Fibroblast of skin of right biceps (primary cell): ENCODE measurements at regions not wholly inside any gene's neighbourhood (a gene's known extent, or its start where the extent isn't known, plus 50 kb on each side); places are given as distances from the start of the nearest gene placed in this dataset.
"Not testable (repeated sequence)": the region's sequence is repeated elsewhere in the genome, so short reads cannot be mapped to it uniquely, and the experiment has no call there.

Experiments
- DNase-seq: peaks from one replicate; pipeline ENCODE4 v3.0.0-alpha.2; 2013

DNA sequence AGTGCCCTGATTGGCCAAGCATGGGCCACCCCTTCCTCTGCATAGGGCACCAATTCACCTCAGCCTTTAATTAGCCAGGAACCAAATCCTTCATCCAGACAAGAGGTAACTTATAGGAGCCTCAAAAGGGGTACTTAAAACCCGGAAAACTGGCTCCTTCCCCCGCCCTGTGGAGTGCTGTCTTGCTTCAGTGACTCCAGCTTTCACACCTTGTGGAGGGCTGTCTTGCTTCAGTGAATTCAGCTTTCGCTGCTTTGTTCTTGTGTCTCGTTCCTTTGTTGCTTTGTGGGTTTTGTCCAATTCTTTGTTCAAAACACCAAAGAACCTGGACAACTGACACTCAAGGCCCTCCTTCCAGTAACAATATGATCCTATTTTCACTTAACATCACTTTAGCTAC, 82.2 kb upstream of the FRG1 start:
- no peak for DNase-seq

GRCh38 chr4:189861101-189861500, 79.6 kb upstream of the FRG1 start:
- DNase-seq: no peak

DNA sequence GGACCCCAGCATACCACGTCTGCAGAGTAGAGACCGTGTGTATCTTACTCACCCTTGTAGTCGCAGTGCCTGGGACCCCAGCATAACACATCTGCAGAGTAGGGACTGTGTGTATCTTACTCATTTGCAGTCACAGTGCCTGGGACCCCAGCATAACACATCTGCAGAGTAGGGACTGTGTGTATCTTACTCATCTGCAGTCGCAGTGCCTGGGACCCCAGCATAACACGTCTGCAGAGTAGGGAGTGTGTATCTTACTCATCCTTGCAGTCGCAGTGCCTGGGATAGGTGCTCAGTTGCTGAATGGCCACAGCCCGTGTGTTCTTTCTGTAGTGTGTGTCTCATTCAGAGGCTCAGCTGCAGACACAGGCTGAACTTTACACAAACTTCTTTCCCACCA, 71.4 kb upstream of the FRG1 start:
- no peak for DNase-seq

GRCh38 chr4:189870511-189871234, 70.0 kb upstream of the FRG1 start:
- DNase-seq: no peak

DNA sequence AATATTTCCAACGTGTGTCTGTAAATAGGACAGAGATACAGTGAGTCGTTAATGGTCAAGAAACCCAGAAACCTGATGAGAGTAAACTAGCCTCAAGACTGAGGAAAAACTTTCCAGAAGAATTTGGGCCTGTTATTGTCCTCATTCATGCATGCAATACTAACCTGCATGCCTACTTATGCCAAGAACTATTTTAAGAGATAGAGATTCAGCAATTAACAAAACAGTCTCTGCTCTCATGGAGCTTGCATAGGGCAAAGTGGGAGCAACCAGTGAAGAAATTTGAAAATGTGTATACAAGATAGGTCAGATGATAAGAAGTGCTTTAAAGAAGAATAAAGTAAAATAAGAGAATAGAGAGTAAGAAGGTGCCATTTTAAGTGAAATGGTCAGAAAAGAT, 66.1 kb upstream of the FRG1 start:
- no peak for DNase-seq

DNA sequence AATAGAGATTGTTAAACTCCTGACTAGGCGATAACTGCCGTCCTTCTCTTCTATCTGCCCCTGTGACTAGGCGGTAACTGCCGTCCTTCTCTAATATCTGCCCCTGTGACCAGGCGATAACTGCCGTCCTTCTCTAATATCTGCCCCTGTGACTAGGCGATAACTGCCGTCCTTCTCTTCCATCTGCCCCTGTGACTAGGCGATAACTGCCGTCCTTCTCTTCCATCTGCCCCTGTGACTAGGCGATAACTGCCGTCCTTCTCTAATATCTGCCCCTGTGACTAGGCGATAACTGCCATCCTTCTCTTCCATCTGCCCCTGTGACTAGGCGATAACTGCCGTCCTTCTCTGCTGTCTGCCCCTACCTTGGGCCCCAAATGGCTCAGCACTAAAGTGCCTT, 59.5 kb upstream of the FRG1 start:
- not testable (repeated sequence) for DNase-seq

DNA sequence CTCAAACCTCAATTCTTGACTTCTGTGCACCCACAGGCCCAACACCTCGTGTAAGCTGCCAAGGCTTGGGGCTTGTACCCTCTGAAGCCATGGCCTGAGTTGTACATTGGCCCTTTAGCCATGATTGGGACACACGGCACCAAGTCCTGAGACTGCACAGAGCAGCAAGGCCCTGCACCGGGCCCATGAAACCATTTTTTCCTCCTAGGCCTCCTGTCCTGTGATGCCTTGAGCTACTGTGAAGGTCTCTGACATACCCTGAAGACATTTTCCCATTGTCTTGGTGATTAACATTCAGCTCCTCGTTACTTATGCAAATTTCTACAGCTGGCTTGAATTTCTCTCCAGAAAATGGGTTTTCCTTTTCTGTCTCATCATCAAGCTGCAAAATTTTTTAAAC, 52.3 kb upstream of the FRG1 start:
- not testable (repeated sequence) for DNase-seq
